ENCODE measurements at regions not wholly inside any gene's neighbourhood (a gene's known extent, or its start where the extent isn't known, plus 50 kb on each side); places are given as distances from the start of the nearest gene placed in this dataset.

GRCh38 chr11:90842681-90843080, 619.8 kb upstream of the CHORDC1 start:
- H3K4me3 ChIP-seq (ENCODE audit: low read length) = no peak overlapping the region
- no peak overlapping the region for H2AFZ ChIP-seq (ENCODE audit: low read depth, low read length)
- no peaks in the 10 kb centered on the region for H3K4me1 ChIP-seq (ENCODE audit: low read length)
- H3K27me3 ChIP-seq (ENCODE audit: low read depth, low read length) = no peaks in the 10 kb centered on the region
- TF ChIP-seq CTCF (IDR thresholded peaks at IDR 0.05; ENCODE audit: low read depth, low read length) (no peak), EZH2phosphoT487 (IDR thresholded peaks at IDR 0.05; ENCODE audit: low read depth) (no peak)
- H3K27ac ChIP-seq (ENCODE audit: low read length) = no peak overlapping the region
- H4K20me1 ChIP-seq (ENCODE audit: insufficient read depth, low read length) = no peaks in the 10 kb centered on the region
- H3K4me2 ChIP-seq (ENCODE audit: low read length) = no peak overlapping the region
- H3K79me2 ChIP-seq (ENCODE audit: low read length) = no peaks in the 10 kb centered on the region
- no peaks in the 10 kb centered on the region for H3K9me3 ChIP-seq (ENCODE audit: insufficient read depth, low read length)
- H3K36me3 ChIP-seq (replicated peaks; ENCODE audit: low read depth, low read length) = no peaks in the 10 kb centered on the region
- H3K9ac ChIP-seq (ENCODE audit: low read length) = no peak overlapping the region

GRCh38 chr11:90840071-90840470, 617.2 kb upstream of the CHORDC1 start:
- Histone ChIP-seq H4K20me1 (ENCODE audit: insufficient read depth, low read length) (no peaks in the 10 kb centered on the region), H2AFZ (ENCODE audit: low read depth, low read length) (no peak overlapping the region), H3K4me2 (ENCODE audit: low read length) (no peak overlapping the region), H3K27ac (ENCODE audit: low read length) (no peak overlapping the region), H3K9me3 (ENCODE audit: insufficient read depth, low read length) (no peaks in the 10 kb centered on the region), H3K27me3 (ENCODE audit: low read depth, low read length) (no peaks in the 10 kb centered on the region), H3K79me2 (ENCODE audit: low read length) (no peaks in the 10 kb centered on the region), H3K36me3 (replicated peaks; ENCODE audit: low read depth, low read length) (no peaks in the 10 kb centered on the region), H3K9ac (ENCODE audit: low read length) (no peak overlapping the region), H3K4me3 (ENCODE audit: low read length) (no peak overlapping the region), H3K4me1 (ENCODE audit: low read length) (no peaks in the 10 kb centered on the region)
- TF ChIP-seq EZH2phosphoT487 (IDR thresholded peaks at IDR 0.05; ENCODE audit: low read depth) (no peak), CTCF (IDR thresholded peaks at IDR 0.05; ENCODE audit: low read depth, low read length) (no peak)

GRCh38 chr11:90836031-90836430, 613.2 kb upstream of the CHORDC1 start:
- no peak for TF ChIP-seq CTCF (IDR thresholded peaks at IDR 0.05; ENCODE audit: low read depth, low read length)
- no peak for TF ChIP-seq EZH2phosphoT487 (IDR thresholded peaks at IDR 0.05; ENCODE audit: low read depth)

GRCh38 chr11:90823446-90823845, 600.6 kb upstream of the CHORDC1 start:
- no peak for TF ChIP-seq EZH2phosphoT487 (IDR thresholded peaks at IDR 0.05; ENCODE audit: low read depth)
- TF ChIP-seq CTCF (IDR thresholded peaks at IDR 0.05; ENCODE audit: low read depth, low read length) = no peak
- no peaks in the 10 kb centered on the region for H3K79me2 ChIP-seq (ENCODE audit: low read length)
- H3K4me2 ChIP-seq (ENCODE audit: low read length) = no peak overlapping the region
- H2AFZ ChIP-seq (ENCODE audit: low read depth, low read length) = no peak overlapping the region
- H3K9me3 ChIP-seq (ENCODE audit: insufficient read depth, low read length) = no peaks in the 10 kb centered on the region
- H4K20me1 ChIP-seq (ENCODE audit: insufficient read depth, low read length) = no peaks in the 10 kb centered on the region
- H3K9ac ChIP-seq (ENCODE audit: low read length) = no peak overlapping the region
- H3K4me3 ChIP-seq (ENCODE audit: low read length) = no peak overlapping the region
- H3K27me3 ChIP-seq (ENCODE audit: low read depth, low read length) = no peaks in the 10 kb centered on the region
- H3K4me1 ChIP-seq (ENCODE audit: low read length) = no peaks in the 10 kb centered on the region
- H3K27ac ChIP-seq (ENCODE audit: low read length) = no peak overlapping the region
- no peaks in the 10 kb centered on the region for H3K36me3 ChIP-seq (replicated peaks; ENCODE audit: low read depth, low read length)

More at GRCh38 chr11:90836031-90836430, 613.2 kb upstream of the CHORDC1 start:
- Histone ChIP-seq H3K27ac (ENCODE audit: low read length) (no peak overlapping the region), H4K20me1 (ENCODE audit: insufficient read depth, low read length) (no peaks in the 10 kb centered on the region), H3K79me2 (ENCODE audit: low read length) (no peaks in the 10 kb centered on the region), H2AFZ (ENCODE audit: low read depth, low read length) (no peak overlapping the region), H3K4me1 (ENCODE audit: low read length) (no peaks in the 10 kb centered on the region), H3K4me2 (ENCODE audit: low read length) (no peak overlapping the region), H3K9me3 (ENCODE audit: insufficient read depth, low read length) (no peaks in the 10 kb centered on the region), H3K27me3 (ENCODE audit: low read depth, low read length) (no peaks in the 10 kb centered on the region), H3K4me3 (ENCODE audit: low read length) (no peak overlapping the region), H3K36me3 (replicated peaks; ENCODE audit: low read depth, low read length) (no peaks in the 10 kb centered on the region), H3K9ac (ENCODE audit: low read length) (no peak overlapping the region)
